ENCODE measurements at regions not wholly inside any gene's neighbourhood (a gene's known extent, or its start where the extent isn't known, plus 50 kb on each side); places are given as distances from the start of the nearest gene placed in this dataset.

GRCh38 chr15:61712129-61712759 lies 348.0 kb downstream of the VPS13C start:
- DNase-seq (no peak), ATAC-seq (peak in 4 of 8 donors; percentile 21 to 75 (median 52))
- Histone ChIP-seq H3K27me3 (peaks cover 0 to 4% (median 0%) of the 10 kb centered on the region in 7 donors), H3K36me3 (no peaks in the 10 kb centered on the region), H3K4me1 (no peaks in the 10 kb centered on the region), H3K27ac (peak overlapping the region in 2 of 10 donors; percentile 5 to 7), H3K4me3 (no peak overlapping the region), H3K9me3 (no peaks in the 10 kb centered on the region)
- intact Hi-C loops (cut with DNase I) = no loop called here
- no peak for TF ChIP-seq CTCF (IDR thresholded peaks at IDR 0.05)
- WGBS, 2 donors = 74 to 77% methylated on average over 4 of the region's 4 CpGs

GRCh38 chr15:61702224-61703020 lies 357.8 kb downstream of the VPS13C start:
- intact Hi-C loops (cut with DNase I) = no loop called here
- H3K27ac ChIP-seq = no peak overlapping the region
- no peak for TF ChIP-seq CTCF (IDR thresholded peaks at IDR 0.05)
- H3K36me3 ChIP-seq = no peaks in the 10 kb centered on the region
- peaks cover 0 to 10% (median 0%) of the 10 kb centered on the region in 7 donors for H3K27me3 ChIP-seq
- DNase-seq = no peak
- peaks cover 0 to 6% (median 0%) of the 10 kb centered on the region in 11 donors for H3K9me3 ChIP-seq
- H3K4me1 ChIP-seq = no peaks in the 10 kb centered on the region
- ATAC-seq = peak in 1 of 8 donors; percentile 39
- 38 to 40% methylated on average over 3 of the region's 3 CpGs for WGBS, 2 donors
- no peak overlapping the region for H3K4me3 ChIP-seq

- no peak for ATAC-seq
- Histone ChIP-seq H3K4me1 (no peaks in the 10 kb centered on the region), H3K36me3 (no peaks in the 10 kb centered on the region), H3K27me3 (peaks cover 0 to 13% (median 0%) of the 10 kb centered on the region in 7 donors), H3K27ac (no peak overlapping the region), H3K4me3 (no peak overlapping the region), H3K9me3 (peaks cover 0 to 6% (median 0%) of the 10 kb centered on the region in 11 donors)
- no peak for DNase-seq
- intact Hi-C loops (cut with DNase I) = no loop called here
- no peak for TF ChIP-seq CTCF (IDR thresholded peaks at IDR 0.05)
- WGBS, 2 donors = 95% methylated on average over 4 of the region's 4 CpGs
These were observed 358.8 kb downstream of the VPS13C start for GRCh38 chr15:61701455-61701854.

GRCh38 chr15:61700803-61701202 lies 359.4 kb downstream of the VPS13C start:
- Histone ChIP-seq H3K27me3 (peaks cover 0 to 14% (median 0%) of the 10 kb centered on the region in 7 donors), H3K4me3 (no peak overlapping the region), H3K4me1 (no peaks in the 10 kb centered on the region), H3K9me3 (peaks cover 0 to 6% (median 0%) of the 10 kb centered on the region in 11 donors), H3K27ac (no peak overlapping the region), H3K36me3 (no peaks in the 10 kb centered on the region)
- TF ChIP-seq CTCF (IDR thresholded peaks at IDR 0.05) = no peak
- no peak for ATAC-seq
- no peak for DNase-seq
- intact Hi-C loops (cut with DNase I) = no loop called here
- WGBS, 2 donors = 86 to 90% methylated on average over 6 of the region's 6 CpGs

All from heart right ventricle (tissue), 16 donors.